ENCODE measurements at regions not wholly inside any gene's neighbourhood (a gene's known extent, or its start where the extent isn't known, plus 50 kb on each side); places are given as distances from the start of the nearest gene placed in this dataset.

DNA sequence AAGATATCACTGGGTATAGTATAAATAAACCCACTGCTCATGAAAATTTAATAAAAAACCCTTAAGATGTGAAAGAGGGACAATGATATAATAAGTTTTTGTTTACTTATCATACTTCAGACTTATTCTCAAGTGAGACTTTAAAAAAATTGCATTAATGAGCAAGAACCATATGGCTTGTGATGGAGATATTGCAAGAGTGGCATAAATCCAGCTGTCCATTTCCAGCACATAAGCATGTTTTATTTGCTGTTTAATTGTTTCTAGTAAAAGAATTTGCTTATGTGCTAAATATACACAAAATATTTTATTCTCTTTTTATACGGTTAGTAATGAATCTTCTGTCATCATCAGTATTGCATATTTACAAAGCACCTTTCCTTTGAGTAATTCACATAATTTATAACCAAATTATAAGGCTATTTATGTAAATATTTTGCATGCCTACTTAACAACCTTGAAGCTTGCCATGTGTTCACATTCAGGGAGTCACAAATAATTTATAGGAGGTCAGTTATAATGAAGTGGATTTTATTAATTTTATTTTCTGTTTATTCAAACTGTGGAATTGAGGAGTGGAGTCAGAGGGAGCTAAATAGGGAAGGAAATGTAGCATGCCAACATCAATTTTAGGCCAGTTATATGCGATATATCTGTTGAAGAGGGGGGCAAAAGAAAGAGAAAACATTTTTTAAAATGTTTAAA lies 318.5 kb upstream of the CWC22 start:
- Mint-ChIP-seq H3K27ac (no peak overlapping the region), H3K9me3 (peaks cover 5% of the 10 kb centered on the region), H3K4me3 (no peak overlapping the region), H3K4me1 (no peaks in the 10 kb centered on the region), H3K27me3 (peaks cover 6% of the 10 kb centered on the region), H3K36me3 (ENCODE audit: low read depth) (no peaks in the 10 kb centered on the region)
- no peak for ATAC-seq (replicated peaks)

DNA sequence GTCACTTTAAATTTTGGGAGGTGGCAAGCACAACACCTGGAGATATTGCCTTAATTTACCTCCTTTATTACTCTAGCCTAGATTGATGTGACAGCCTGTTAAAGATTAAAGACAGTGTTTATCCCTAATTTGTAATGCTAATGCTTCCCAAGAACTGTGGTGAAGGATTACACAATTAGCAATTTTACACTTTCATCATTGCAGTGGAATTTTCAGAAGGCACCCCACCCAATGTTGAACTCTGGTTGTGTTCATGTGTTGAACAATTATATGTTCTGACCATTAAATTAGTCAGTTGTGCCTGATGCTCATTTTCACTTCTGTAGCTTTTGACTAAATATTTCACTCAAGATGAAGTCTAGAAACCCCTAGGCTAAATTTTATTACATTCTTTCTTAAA lies 317.1 kb upstream of the CWC22 start:
- ATAC-seq (replicated peaks), result no peak
- peaks cover 6% of the 10 kb centered on the region for H3K27me3 Mint-ChIP-seq
- H3K36me3 Mint-ChIP-seq (ENCODE audit: low read depth), result no peaks in the 10 kb centered on the region
- peaks cover 5% of the 10 kb centered on the region for H3K9me3 Mint-ChIP-seq
- H3K4me1 Mint-ChIP-seq, result no peaks in the 10 kb centered on the region
- H3K27ac Mint-ChIP-seq, result no peak overlapping the region
- no peak overlapping the region for H3K4me3 Mint-ChIP-seq

DNA sequence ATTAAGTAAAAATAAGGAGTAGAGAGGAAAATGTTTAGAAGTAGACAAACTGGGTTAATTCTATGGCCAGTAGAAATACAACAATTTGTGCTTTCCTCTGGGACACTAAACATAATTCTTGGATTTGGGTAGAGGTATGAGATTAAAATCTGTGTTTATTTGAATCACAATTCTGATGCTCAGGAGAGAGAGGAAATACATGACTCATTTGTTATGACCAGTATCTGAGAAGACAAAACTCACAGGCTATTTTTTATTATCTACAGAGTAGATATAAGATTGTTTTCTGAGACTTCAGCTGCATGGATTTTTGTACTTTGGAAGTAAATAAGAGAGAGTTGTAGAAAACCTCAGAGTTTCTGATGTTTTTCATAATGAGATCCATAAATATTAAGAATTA lies 315.7 kb upstream of the CWC22 start:
- Mint-ChIP-seq H3K9me3 (peaks cover 5% of the 10 kb centered on the region), H3K36me3 (ENCODE audit: low read depth) (no peaks in the 10 kb centered on the region), H3K4me1 (no peaks in the 10 kb centered on the region), H3K4me3 (no peak overlapping the region), H3K27me3 (peaks cover 6% of the 10 kb centered on the region), H3K27ac (no peak overlapping the region)
- ATAC-seq (replicated peaks), result no peak

DNA sequence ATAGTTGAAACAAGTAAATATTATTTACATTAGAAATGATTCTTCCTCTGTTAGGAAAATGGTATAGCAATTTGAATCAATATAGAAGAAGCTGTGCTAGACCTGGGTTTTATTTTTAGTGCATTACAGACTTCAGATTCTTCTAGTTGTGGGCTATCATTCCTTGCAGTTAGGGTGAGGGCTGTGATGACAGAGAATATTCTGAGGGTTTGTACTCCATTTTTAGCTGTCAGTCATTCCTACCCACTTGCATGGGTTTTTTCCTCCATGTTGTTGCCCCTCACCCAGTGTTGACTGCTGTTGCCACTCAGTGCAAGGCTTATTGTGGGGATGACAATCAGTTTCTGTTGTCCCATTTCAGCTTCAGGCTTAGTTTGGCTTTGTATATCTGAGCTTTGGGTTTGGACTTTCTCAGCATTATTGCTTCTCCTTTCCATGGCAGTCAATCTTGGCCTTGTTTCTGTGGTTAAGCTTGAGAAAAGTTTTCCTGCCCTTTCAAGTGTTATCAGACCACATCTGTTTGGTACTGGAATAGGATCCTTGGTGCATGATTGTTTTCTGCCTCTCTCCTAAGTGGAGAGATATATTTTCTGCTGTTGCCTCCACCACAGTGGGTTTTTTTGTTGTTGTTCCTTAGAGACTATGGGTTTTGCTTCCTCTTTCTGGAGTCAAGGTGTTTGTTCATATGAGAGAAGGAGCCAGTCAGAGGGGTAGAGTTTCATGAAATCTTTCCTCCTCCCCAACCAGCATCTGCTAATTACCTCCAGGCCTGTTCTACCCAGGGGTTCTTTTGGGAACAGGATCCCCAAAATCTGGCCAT lies 312.7 kb upstream of the CWC22 start:
- ATAC-seq (replicated peaks), result no peak
- no peaks in the 10 kb centered on the region for H3K27me3 Mint-ChIP-seq
- no peaks in the 10 kb centered on the region for H3K9me3 Mint-ChIP-seq
- no peak overlapping the region for H3K27ac Mint-ChIP-seq
- H3K4me1 Mint-ChIP-seq, result no peaks in the 10 kb centered on the region
- H3K36me3 Mint-ChIP-seq (ENCODE audit: low read depth), result no peaks in the 10 kb centered on the region
- no peak overlapping the region for H3K4me3 Mint-ChIP-seq

DNA sequence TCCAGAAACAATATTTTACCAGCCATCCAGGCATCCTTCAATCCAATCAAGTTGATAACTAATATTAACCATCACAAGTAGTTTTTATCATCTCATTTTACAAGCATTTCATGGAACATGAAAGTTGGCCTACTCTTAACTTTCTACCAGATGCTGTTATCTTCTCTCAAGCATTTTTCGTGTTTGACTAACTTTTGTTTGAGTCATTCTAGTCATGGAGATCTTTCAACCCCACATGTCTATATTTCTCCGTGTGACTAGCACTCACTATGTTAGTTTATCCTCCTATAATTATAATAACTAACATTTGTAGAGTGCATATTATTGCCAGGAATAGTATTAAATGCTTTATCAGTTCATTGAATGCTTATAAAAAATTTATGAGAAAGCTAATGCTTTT lies 307.0 kb upstream of the CWC22 start:
- no peaks in the 10 kb centered on the region for H3K27me3 Mint-ChIP-seq
- H3K4me3 Mint-ChIP-seq, result no peak overlapping the region
- no peaks in the 10 kb centered on the region for H3K4me1 Mint-ChIP-seq
- no peaks in the 10 kb centered on the region for H3K36me3 Mint-ChIP-seq (ENCODE audit: low read depth)
- ATAC-seq (replicated peaks), result no peak
- H3K27ac Mint-ChIP-seq, result no peak overlapping the region
- H3K9me3 Mint-ChIP-seq, result no peaks in the 10 kb centered on the region

DNA sequence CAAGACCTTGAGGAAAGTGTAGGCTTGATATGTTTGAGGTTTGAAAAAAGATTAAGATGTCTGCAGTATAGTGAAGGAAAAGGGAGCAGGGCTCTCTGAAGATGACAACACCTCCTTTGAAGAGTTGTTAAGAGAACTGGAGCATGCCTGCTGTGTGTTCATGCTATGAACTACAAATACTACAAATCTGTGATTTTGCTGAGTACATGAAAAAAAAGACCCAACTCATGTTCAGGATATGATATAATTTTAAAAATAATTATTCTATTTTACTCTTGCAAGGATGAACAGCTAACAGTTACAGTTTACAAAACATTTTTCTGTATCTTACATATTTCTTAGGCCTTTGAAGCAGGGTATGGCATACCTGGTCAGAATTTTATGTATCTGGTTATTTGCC lies 305.4 kb upstream of the CWC22 start:
- H3K27ac Mint-ChIP-seq, result no peak overlapping the region
- no peaks in the 10 kb centered on the region for H3K27me3 Mint-ChIP-seq
- no peaks in the 10 kb centered on the region for H3K9me3 Mint-ChIP-seq
- ATAC-seq (replicated peaks), result no peak
- no peak overlapping the region for H3K4me3 Mint-ChIP-seq
- H3K36me3 Mint-ChIP-seq (ENCODE audit: low read depth), result no peaks in the 10 kb centered on the region
- H3K4me1 Mint-ChIP-seq, result no peaks in the 10 kb centered on the region

DNA sequence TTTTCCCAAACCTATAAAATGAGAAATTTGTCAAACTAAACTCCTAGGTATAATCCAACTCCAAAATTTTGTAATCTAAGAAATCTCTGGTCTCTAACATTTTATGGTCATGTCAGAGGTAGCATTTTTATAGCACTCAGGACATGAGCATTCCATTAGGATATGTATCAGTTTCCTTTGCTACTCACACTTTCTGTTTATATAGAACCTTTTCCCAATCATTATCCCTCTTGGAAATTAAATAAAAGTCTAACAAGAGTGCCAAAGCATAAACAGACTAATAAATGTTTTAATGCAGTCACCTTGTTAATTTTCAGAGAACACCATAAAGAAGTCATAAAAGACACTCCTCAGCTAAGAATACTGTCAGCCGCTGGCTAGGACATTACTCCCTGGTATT lies 300.0 kb upstream of the CWC22 start:
- ATAC-seq (replicated peaks), result no peak
- H3K4me1 Mint-ChIP-seq, result no peaks in the 10 kb centered on the region
- H3K36me3 Mint-ChIP-seq (ENCODE audit: low read depth), result no peaks in the 10 kb centered on the region
- H3K4me3 Mint-ChIP-seq, result no peak overlapping the region
- H3K9me3 Mint-ChIP-seq, result no peaks in the 10 kb centered on the region
- H3K27ac Mint-ChIP-seq, result no peak overlapping the region
- H3K27me3 Mint-ChIP-seq, result no peaks in the 10 kb centered on the region

DNA sequence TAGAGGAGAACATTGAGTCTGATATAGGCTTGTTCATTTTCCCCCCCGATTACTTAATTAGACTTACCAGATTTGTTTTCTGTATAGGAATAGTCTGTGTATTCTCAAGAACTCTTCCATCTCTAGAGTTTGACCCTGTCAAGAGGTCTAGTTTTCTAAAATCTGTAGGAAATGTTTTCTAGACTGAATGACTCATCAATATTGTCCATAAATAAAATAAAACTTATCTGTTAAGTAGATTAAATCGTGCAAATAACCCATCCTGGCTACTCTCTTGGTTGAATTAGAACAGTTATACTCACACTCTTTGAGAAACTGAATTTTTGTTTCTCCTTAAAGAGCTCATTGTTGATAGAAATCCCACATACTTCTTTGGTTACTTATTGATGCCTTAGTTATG lies 299.2 kb upstream of the CWC22 start:
- Mint-ChIP-seq H3K27ac (no peak overlapping the region), H3K36me3 (ENCODE audit: low read depth) (no peaks in the 10 kb centered on the region), H3K4me1 (no peaks in the 10 kb centered on the region), H3K4me3 (no peak overlapping the region), H3K27me3 (no peaks in the 10 kb centered on the region), H3K9me3 (peaks cover 4% of the 10 kb centered on the region)
- ATAC-seq (replicated peaks), result no peak

DNA sequence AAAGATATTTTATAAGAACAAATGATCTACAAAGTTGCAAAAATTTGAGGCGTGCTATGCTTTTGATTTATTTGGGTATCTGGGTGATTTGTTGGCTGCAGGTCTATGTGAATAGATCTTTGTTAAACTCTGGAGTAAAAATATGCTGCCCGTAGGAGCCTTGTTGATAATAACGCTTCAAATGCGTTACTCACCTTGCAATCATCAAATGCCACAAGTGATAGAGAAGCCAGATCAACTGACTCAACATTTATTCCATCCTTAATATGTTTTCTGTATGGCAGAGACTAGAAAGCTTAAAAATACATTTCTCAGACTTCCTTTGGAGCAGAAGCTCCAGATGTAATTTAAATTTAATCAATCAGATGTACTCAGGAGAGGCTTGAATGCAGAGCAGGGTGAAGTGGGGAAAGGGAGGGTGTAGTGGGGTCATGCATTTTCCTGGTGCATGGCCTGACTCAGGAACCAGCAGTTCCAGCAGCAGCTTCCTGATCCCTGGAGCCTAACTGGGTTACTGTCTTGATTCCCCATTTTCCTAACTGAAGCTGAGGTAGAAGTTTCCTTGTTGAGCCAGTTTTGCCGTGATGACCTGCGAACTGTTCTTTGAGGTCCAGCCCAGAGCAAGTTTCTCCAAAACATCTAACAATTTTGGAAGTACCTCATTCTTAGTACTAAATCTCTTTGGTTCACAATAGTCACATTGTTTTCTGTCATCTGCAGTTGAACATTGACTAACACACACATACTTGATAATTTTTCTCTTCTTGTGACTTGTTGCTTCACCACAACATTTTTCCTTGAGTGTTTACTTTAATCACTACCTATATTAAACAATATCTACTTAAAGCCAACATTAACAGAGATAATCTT lies 284.7 kb upstream of the CWC22 start:
- Mint-ChIP-seq H3K27me3 (no peaks in the 10 kb centered on the region), H3K9me3 (peaks cover 4% of the 10 kb centered on the region), H3K36me3 (ENCODE audit: low read depth) (no peaks in the 10 kb centered on the region), H3K27ac (no peak overlapping the region), H3K4me1 (no peaks in the 10 kb centered on the region), H3K4me3 (no peak overlapping the region)
- ATAC-seq (replicated peaks), result no peak

DNA sequence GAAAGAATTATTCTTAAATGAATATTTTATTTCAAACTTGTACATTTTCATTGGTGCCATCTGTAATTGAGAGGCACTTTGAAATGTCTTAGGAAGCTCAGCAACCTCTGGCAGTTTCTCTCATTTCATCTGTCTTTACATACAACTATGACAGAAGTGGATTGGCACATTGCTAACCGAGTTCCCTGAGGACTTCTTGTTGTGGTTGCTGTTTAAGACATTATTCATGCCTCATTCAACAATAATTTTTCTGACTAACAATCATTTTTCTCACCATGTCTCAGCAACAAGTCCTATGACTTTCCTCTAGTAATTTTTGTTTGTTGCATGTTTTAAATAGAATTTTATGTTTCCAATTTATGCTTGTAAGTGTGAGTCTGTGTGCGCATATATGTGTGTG lies 284.0 kb upstream of the CWC22 start:
- no peaks in the 10 kb centered on the region for H3K36me3 Mint-ChIP-seq (ENCODE audit: low read depth)

DNA sequence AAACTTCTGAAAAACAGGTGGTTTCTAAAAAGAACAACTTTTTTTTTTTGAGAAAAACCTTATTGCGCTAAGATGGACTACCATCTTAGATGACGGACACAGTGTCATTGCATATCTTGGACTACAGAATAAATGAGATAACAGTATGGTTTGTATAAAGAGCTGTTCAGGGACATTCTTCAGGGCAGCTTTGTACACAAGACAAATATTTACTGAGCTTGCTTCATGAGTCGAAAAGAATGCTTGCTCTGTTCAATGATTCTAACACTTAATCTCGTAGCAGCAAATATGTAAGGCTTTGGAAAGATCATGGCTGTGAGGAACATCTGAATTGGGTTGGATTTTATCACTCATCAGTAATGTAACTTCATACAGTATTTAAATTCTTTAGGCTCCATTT lies 282.5 kb upstream of the CWC22 start:
- Mint-ChIP-seq H3K4me3 (no peak overlapping the region), H3K4me1 (no peaks in the 10 kb centered on the region)

More for the DNA sequence above, 284.0 kb upstream of the CWC22 start:
- Mint-ChIP-seq H3K4me3 (no peak overlapping the region), H3K9me3 (peaks cover 4% of the 10 kb centered on the region), H3K27me3 (no peaks in the 10 kb centered on the region), H3K4me1 (no peaks in the 10 kb centered on the region), H3K27ac (no peak overlapping the region)
- no peak for ATAC-seq (replicated peaks)

DNA sequence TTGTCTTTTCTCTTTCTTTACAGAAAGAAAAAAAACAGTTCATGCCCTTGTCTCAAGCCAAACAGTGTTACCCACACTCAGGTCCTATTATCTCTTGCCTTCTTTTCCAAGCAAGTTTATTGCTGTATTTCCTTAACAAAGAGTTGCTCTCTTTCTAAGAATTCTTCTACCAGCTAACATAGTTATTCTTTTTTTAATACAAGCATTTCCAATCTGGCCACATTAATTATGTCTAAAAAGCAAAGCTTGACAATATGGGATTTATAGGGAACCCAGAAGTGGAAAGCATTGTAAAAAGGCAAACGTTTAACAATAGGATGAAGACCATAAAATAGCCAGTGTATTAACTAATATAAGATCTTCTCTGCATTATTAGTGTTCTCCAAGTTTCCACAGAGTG lies 272.5 kb upstream of the CWC22 start:
- no peaks in the 10 kb centered on the region for H3K4me1 Mint-ChIP-seq
- H3K27ac Mint-ChIP-seq, result no peak overlapping the region
- no peak overlapping the region for H3K4me3 Mint-ChIP-seq
- H3K9me3 Mint-ChIP-seq, result peaks cover 3% of the 10 kb centered on the region
- H3K27me3 Mint-ChIP-seq, result no peaks in the 10 kb centered on the region
- ATAC-seq (replicated peaks), result no peak
- H3K36me3 Mint-ChIP-seq (ENCODE audit: low read depth), result no peaks in the 10 kb centered on the region

More for the DNA sequence above, 282.5 kb upstream of the CWC22 start:
- Mint-ChIP-seq H3K27ac (no peak overlapping the region), H3K9me3 (peaks cover 4% of the 10 kb centered on the region), H3K27me3 (no peaks in the 10 kb centered on the region), H3K36me3 (ENCODE audit: low read depth) (no peaks in the 10 kb centered on the region)
- ATAC-seq (replicated peaks), result no peak

DNA sequence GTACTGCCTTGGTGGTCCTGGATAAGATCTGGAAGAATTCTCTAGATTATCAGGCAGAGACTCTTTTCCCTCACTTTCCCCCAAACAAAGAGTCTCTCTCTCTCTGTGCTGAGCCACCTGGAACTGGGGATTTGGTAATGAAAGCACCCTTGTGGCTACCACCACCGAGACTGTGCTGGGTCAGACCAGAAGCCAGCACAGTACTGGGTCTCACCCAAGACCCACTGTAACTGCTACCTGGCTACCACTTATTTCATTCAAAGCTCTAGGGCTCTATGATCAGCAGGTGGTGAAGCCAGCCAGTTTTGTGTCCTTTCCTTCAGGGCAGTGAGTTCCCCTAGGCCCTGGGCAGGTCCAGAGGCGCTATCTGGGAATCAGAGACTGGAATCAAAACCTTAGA lies 269.6 kb upstream of the CWC22 start:
- Mint-ChIP-seq H3K27me3 (no peaks in the 10 kb centered on the region), H3K27ac (no peak overlapping the region), H3K9me3 (peaks cover 3% of the 10 kb centered on the region), H3K36me3 (ENCODE audit: low read depth) (no peaks in the 10 kb centered on the region), H3K4me1 (no peaks in the 10 kb centered on the region), H3K4me3 (no peak overlapping the region)
- no peak for ATAC-seq (replicated peaks)

DNA sequence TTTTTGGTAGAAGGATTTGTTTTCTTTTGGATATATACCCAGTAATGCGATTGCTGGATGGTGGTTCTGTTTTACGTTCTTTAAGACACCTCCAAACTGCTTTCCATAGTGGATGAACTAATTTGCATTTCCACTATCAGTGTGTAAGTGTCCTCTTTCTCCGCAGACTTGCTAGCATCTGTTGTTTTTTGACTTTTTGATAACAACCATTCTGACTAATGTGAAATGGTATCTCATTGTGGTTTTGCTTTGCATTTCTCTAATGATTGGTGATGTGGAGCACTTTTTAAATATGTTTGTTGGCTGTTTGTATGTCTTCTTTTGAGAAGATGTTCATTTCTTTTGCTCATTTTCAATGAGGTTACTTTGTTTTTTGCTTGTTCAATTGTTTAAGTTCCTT lies 260.9 kb upstream of the CWC22 start:
- no peaks in the 10 kb centered on the region for H3K36me3 Mint-ChIP-seq (ENCODE audit: low read depth)
- peaks cover 7% of the 10 kb centered on the region for H3K9me3 Mint-ChIP-seq
- H3K4me1 Mint-ChIP-seq, result no peaks in the 10 kb centered on the region
- H3K4me3 Mint-ChIP-seq, result no peak overlapping the region
- no peaks in the 10 kb centered on the region for H3K27me3 Mint-ChIP-seq
- H3K27ac Mint-ChIP-seq, result no peak overlapping the region
- ATAC-seq (replicated peaks), result no peak

DNA sequence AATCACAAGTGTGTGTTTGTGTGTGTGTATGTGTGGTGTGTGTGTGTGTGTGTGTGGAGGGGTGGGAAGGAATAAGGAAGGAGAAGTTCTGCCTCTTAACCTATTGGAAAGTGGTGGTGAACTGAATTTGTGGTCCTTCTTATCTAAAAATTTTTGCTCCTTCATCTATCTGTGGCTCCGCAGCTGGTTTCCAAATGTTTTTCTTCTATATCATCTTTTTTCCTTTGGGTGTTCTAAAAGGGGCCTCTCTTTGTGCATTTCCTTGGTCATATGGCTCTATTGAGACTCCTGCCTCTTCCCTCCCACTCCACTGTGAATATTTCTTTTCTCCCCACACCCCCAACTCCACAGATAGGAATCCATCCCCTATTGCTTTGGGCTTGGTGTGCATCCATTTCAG lies 254.9 kb upstream of the CWC22 start:
- ATAC-seq (replicated peaks), result no peak
- no peak overlapping the region for H3K4me3 Mint-ChIP-seq
- no peaks in the 10 kb centered on the region for H3K36me3 Mint-ChIP-seq (ENCODE audit: low read depth)
- H3K27me3 Mint-ChIP-seq, result no peaks in the 10 kb centered on the region
- H3K27ac Mint-ChIP-seq, result no peak overlapping the region
- H3K4me1 Mint-ChIP-seq, result no peaks in the 10 kb centered on the region
- peaks cover 4% of the 10 kb centered on the region for H3K9me3 Mint-ChIP-seq
